ENCODE measurements at regions not wholly inside any gene's neighbourhood (a gene's known extent, or its start where the extent isn't known, plus 50 kb on each side); places are given as distances from the start of the nearest gene placed in this dataset.

Small RNA genes in the stretch of these regions (microRNA-seq; reads per million reads assigned to microRNA genes)
- gene MIR325 (0 reads per million in 2 donors), gene MIR384 (0 reads per million in 2 donors)
